CD8-positive, alpha-beta memory T cell (primary cell): ENCODE measurements at regions not wholly inside any gene's neighbourhood (a gene's known extent, or its start where the extent isn't known, plus 50 kb on each side); places are given as distances from the start of the nearest gene placed in this dataset.
A peak's percentile ranks its signal among the peaks of the same experiment; 100 is the strongest.
"Not testable (repeated sequence)": the region's sequence is repeated elsewhere in the genome, so short reads cannot be mapped to it uniquely, and the experiment has no call there.

Experiments
- CTCF ChIA-PET: fragments of 350-600 bp; sonication (Branson Sonifier 250); formaldehyde crosslinking; loops from one replicate; lab custom pipeline; 2021; ENCODE audit warnings: antibody characterized with exemption; lab: Charles Lee
- POLR2A ChIA-PET: fragments of 350-600 bp; sonication (Branson Sonifier 250); formaldehyde crosslinking; loops from one replicate; lab custom pipeline; 2021; ENCODE audit warnings: antibody characterized with exemption; lab: Charles Lee
- DNase-seq, 5 donors: peaks; one replicate each; pipeline versions ENCODE4 v3.0.0 to v3.0.0-alpha.2; 2020 to 2022; ENCODE audit warnings: mixed read lengths in 1 of 5
- H3K27ac ChIP-seq: one replicate; pipeline ENCODE4 v1.7.0; 2013; ENCODE audit warnings: low read depth, mild to moderate bottlenecking, low read length, moderate library complexity
- H3K27me3 ChIP-seq: 2 replicates; pipeline ENCODE4 v1.7.0; 2013; ENCODE audit warnings: low read length, mild to moderate bottlenecking; ENCODE audit not compliant: insufficient read depth, poor library complexity, severe bottlenecking
- H3K36me3 ChIP-seq: 2 replicates; pipeline ENCODE4 v1.7.0; 2013; ENCODE audit warnings: mild to moderate bottlenecking, low read length, moderate library complexity; ENCODE audit not compliant: insufficient read depth
- H3K4me1 ChIP-seq: 2 replicates; pipeline ENCODE4 v1.7.0; 2013; ENCODE audit warnings: mild to moderate bottlenecking, low read length, moderate library complexity; ENCODE audit not compliant: insufficient read depth
- H3K4me3 ChIP-seq: 2 replicates; pipeline ENCODE4 v1.7.0; 2013; ENCODE audit warnings: mild to moderate bottlenecking, low read length
- H3K9me3 ChIP-seq: 2 replicates; pipeline ENCODE4 v1.7.0; 2013; ENCODE audit warnings: mild to moderate bottlenecking, low read length
- H3K27ac Mint-ChIP-seq, 8 donors: one replicate each; pipeline ENCODE4 v1.8.0; 2020 to 2021; ENCODE audit warnings: mixed read lengths in 8 of 8, mild to moderate bottlenecking in 6 of 8, inconsistent platforms in 3 of 8, moderate library complexity in 3 of 8
- H3K27me3 Mint-ChIP-seq, 2 donors: one replicate each; pipeline ENCODE4 v1.8.0; 2020 to 2021; ENCODE audit warnings: mixed read lengths in 2 of 2, mild to moderate bottlenecking in 1 of 2, moderate library complexity in 1 of 2
- H3K36me3 Mint-ChIP-seq, 3 donors: one replicate each; pipeline ENCODE4 v1.8.0; 2020 to 2021; ENCODE audit warnings: mixed read lengths in 3 of 3, inconsistent platforms in 1 of 3, mild to moderate bottlenecking in 1 of 3
- H3K4me1 Mint-ChIP-seq, 3 donors: one replicate each; pipeline ENCODE4 v1.8.0; 2020 to 2021; ENCODE audit warnings: mixed read lengths in 3 of 3, inconsistent platforms in 1 of 3, mild to moderate bottlenecking in 1 of 3
- H3K4me3 Mint-ChIP-seq, 7 donors: one replicate each; pipeline ENCODE4 v1.8.0; 2020 to 2021; ENCODE audit warnings: mixed read lengths in 7 of 7, mild to moderate bottlenecking in 6 of 7, moderate library complexity in 4 of 7, inconsistent platforms in 2 of 7
- H3K9me3 Mint-ChIP-seq, 5 donors: one replicate each; pipeline ENCODE4 v1.8.0; 2020 to 2022; ENCODE audit warnings: mixed read lengths in 5 of 5, mild to moderate bottlenecking in 3 of 5, moderate library complexity in 2 of 5, inconsistent platforms in 1 of 5

DNA sequence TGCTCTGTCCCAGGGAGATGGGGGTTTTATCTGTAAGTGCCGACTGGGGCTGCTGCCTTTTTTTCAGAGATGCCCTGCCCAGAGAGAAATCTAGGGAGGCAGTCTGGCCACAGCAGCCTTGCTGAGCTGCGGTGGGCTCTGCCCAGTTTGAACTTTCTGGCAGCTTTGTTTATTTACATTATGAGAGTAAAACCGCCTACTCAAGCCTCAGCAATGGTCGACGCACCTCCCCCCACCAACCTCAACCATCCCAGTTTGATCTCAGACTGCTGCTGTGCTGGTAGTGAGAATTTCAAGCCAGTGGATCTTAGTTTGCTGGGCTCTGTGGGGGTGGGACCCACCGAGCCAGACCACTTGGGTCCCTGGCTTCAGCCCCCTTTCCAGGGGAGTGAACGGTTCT lies 188.0 kb downstream of the PRELID2 start:
- H3K4me1 Mint-ChIP-seq, H3K4me3 Mint-ChIP-seq, H3K27ac ChIP-seq, H3K36me3 Mint-ChIP-seq, H3K9me3 ChIP-seq, CTCF ChIA-PET, H3K27ac Mint-ChIP-seq, H3K4me3 ChIP-seq, H3K27me3 ChIP-seq, H3K36me3 ChIP-seq, POLR2A ChIA-PET, H3K27me3 Mint-ChIP-seq, DNase-seq, H3K4me1 ChIP-seq: not testable (repeated sequence)
- peaks cover 0 to 16% (median 14%) of the 10 kb centered on the region in 5 donors for H3K9me3 Mint-ChIP-seq

DNA sequence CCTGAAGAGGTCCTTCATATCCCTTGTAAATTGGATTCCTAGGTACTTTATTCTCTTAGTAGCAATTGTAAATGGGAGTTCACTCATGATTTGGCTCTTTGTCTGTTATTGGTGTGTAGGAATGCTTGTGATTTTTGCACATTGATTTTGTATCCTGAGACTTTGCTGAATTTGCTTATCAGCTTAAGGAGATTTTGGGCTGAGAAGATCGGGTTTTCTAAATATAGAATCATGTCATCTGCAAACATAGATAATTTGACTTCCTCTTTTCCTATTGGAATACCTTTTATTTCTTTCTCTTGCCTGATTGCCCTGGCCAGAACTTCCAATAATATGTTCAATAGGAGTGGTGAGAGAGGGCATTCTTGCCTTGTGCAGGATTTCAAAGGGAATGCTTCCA lies 191.9 kb downstream of the PRELID2 start:
- H3K4me3 Mint-ChIP-seq, H3K4me3 ChIP-seq, DNase-seq, H3K27me3 Mint-ChIP-seq, CTCF ChIA-PET, H3K27ac ChIP-seq, H3K27me3 ChIP-seq, H3K36me3 ChIP-seq, H3K9me3 ChIP-seq, H3K27ac Mint-ChIP-seq, H3K4me1 ChIP-seq, H3K36me3 Mint-ChIP-seq, H3K4me1 Mint-ChIP-seq, POLR2A ChIA-PET: not testable (repeated sequence)
- H3K9me3 Mint-ChIP-seq: peaks cover 8 to 16% (median 11%) of the 10 kb centered on the region in 5 donors

DNA sequence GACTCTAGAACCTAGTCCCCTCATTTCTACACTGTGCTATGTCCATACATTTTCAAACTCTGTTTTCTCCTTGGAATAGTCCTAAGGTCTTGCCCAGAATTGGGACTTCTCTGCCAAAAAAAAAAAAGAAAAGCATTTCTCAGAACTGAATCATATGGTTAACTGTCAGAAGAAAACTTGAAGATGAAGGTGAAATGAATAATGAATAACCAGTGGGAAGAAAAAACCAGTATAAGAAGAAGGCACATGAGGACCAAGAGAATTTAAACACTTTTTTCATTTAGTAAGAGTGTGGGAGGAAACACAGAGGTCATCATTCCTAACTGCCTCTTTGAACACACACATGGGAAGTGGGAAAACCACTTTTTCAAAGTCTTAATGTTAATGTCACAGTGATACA lies 197.7 kb downstream of the PRELID2 start:
- DNase-seq: no peak
- no peak overlapping the region for H3K27ac Mint-ChIP-seq
- ChIA-PET CTCF (no interaction called here), POLR2A (no interaction called here)
- no peaks in the 10 kb centered on the region for H3K4me1 Mint-ChIP-seq
- H3K9me3 Mint-ChIP-seq: peaks cover 0 to 16% (median 4%) of the 10 kb centered on the region in 5 donors
- H3K4me3 Mint-ChIP-seq: no peak overlapping the region
- no peaks in the 10 kb centered on the region for H3K36me3 Mint-ChIP-seq
- H3K27me3 Mint-ChIP-seq: peaks cover 0 to 1% of the 10 kb centered on the region in 2 donors
- Histone ChIP-seq H3K27me3 (no peaks in the 10 kb centered on the region), H3K4me3 (no peak overlapping the region), H3K27ac (no peak overlapping the region), H3K9me3 (no peaks in the 10 kb centered on the region), H3K4me1 (no peaks in the 10 kb centered on the region), H3K36me3 (no peaks in the 10 kb centered on the region)

DNA sequence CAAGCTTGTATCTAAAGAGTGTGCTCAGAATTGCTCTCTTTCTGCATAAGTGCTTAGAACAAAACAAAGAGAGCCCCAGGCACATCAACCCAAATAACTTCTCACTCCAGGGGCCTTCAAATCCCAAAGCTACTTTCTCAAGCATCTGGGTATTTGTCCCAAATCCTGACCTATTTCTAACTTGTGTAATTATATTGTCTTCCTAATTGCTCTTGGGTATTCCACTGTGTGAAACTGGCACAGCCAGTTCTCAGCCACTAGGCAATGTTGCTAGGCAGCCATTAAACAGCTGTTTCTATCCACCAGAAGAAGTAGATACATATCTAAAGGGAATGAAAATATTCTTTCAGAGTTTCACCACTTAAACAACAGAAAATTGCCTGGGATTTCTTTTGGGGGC lies 198.8 kb downstream of the PRELID2 start:
- H3K4me3 Mint-ChIP-seq: no peak overlapping the region
- ChIA-PET CTCF (interaction anchor here (0.6 kb wide), 1 partner anchor 36 kb away, joined by 4 read pairs; no protein-coding TSS in a partner anchor), POLR2A (no interaction called here)
- no peak overlapping the region for H3K27ac ChIP-seq
- H3K4me1 ChIP-seq: no peaks in the 10 kb centered on the region
- H3K9me3 Mint-ChIP-seq: peaks cover 0 to 16% (median 3%) of the 10 kb centered on the region in 5 donors
- no peaks in the 10 kb centered on the region for H3K4me1 Mint-ChIP-seq
- H3K27ac Mint-ChIP-seq: no peak overlapping the region
- H3K36me3 Mint-ChIP-seq: no peaks in the 10 kb centered on the region
- no peaks in the 10 kb centered on the region for H3K36me3 ChIP-seq
- H3K27me3 ChIP-seq: no peaks in the 10 kb centered on the region
- H3K4me3 ChIP-seq: no peak overlapping the region
- no peak for DNase-seq
- no peaks in the 10 kb centered on the region for H3K27me3 Mint-ChIP-seq
- no peaks in the 10 kb centered on the region for H3K9me3 ChIP-seq

DNA sequence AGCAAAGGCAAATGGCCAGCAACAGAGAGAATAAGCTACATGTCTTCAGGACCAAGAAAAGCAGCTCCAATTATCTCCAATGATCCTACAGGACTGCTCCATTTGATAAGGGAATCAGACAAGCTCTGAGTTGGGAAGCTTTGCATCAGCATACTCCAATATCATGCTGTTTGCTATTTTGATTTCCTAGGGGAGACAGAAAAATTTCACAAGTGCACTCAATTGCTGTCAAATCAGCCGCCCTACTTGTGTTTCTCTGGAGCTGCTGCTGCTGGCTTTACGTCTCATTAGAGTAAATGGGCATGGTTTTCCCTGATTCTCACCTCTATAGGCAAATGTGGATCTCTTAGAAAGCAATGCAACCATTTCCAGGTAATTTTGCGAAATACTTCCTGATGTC lies 201.7 kb downstream of the PRELID2 start:
- POLR2A ChIA-PET: no interaction called here
- CTCF ChIA-PET: no interaction called here
- H3K36me3 Mint-ChIP-seq: no peaks in the 10 kb centered on the region
- H3K4me3 ChIP-seq: no peak overlapping the region
- H3K4me1 ChIP-seq: no peaks in the 10 kb centered on the region
- no peaks in the 10 kb centered on the region for H3K36me3 ChIP-seq
- DNase-seq: no peak
- H3K4me1 Mint-ChIP-seq: no peaks in the 10 kb centered on the region
- H3K27ac Mint-ChIP-seq: no peak overlapping the region
- peaks cover 0 to 2% of the 10 kb centered on the region in 2 donors for H3K27me3 Mint-ChIP-seq
- H3K9me3 ChIP-seq: no peaks in the 10 kb centered on the region
- no peaks in the 10 kb centered on the region for H3K27me3 ChIP-seq
- peaks cover 0 to 3% (median 0%) of the 10 kb centered on the region in 5 donors for H3K9me3 Mint-ChIP-seq
- no peak overlapping the region for H3K27ac ChIP-seq
- H3K4me3 Mint-ChIP-seq: no peak overlapping the region

DNA sequence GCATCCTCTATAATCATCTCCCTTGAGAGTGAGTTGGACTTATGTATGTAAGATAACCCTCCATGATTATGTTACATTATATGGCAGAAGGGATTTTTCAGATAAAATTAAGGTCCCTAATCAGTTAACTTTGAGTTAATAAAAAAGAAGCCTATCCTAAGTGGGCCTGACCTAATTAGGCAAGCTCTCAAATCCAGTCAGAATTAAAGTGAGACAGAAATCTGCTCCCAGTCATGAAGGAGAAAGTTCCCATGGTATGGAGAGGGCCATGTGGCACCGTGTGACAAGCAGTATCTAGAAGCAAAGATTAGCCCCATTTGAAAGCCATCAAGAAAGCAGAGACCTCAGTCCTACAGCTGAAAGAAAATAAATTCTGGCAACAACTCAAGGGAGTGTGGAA lies 202.4 kb downstream of the PRELID2 start:
- CTCF ChIA-PET: no interaction called here
- no peaks in the 10 kb centered on the region for H3K36me3 ChIP-seq
- H3K9me3 ChIP-seq: no peaks in the 10 kb centered on the region
- Mint-ChIP-seq H3K27ac (peak overlapping the region in 1 of 8 donors; percentile 12), H3K4me1 (no peaks in the 10 kb centered on the region), H3K36me3 (no peaks in the 10 kb centered on the region), H3K9me3 (peaks cover 0 to 2% (median 0%) of the 10 kb centered on the region in 5 donors), H3K4me3 (no peak overlapping the region), H3K27me3 (peaks cover 0 to 2% of the 10 kb centered on the region in 2 donors)
- no peaks in the 10 kb centered on the region for H3K27me3 ChIP-seq
- H3K4me3 ChIP-seq: no peak overlapping the region
- no peak overlapping the region for H3K27ac ChIP-seq
- DNase-seq: no peak
- no peaks in the 10 kb centered on the region for H3K4me1 ChIP-seq
- POLR2A ChIA-PET: no interaction called here

DNA sequence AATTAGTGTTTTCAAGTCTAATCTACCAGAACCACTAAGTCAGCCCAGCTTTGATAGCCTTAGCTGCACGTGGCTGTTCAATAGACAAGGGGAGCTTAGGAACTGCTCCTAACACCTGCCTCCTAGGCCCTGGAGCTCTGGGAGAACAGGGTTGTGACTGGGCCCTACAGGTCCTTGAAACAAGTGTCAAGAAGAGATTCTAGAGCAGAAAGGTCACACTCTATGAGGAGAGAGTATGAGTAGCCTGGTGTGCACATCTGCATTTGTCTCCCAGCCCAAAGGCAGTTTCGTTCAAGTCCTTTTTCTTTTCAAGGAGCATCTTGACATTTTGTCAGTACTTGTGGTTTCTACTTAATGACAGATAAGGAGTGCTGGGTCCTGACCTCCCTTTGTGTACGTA lies 206.1 kb downstream of the PRELID2 start:
- POLR2A ChIA-PET: no interaction called here
- H3K9me3 Mint-ChIP-seq: peaks cover 0 to 9% (median 2%) of the 10 kb centered on the region in 5 donors
- Histone ChIP-seq H3K36me3 (no peaks in the 10 kb centered on the region), H3K27me3 (no peaks in the 10 kb centered on the region), H3K27ac (no peak overlapping the region), H3K9me3 (no peaks in the 10 kb centered on the region), H3K4me3 (no peak overlapping the region), H3K4me1 (no peaks in the 10 kb centered on the region)
- H3K27ac Mint-ChIP-seq: no peak overlapping the region
- peaks cover 0 to 6% of the 10 kb centered on the region in 2 donors for H3K27me3 Mint-ChIP-seq
- H3K4me1 Mint-ChIP-seq: no peaks in the 10 kb centered on the region
- CTCF ChIA-PET: no interaction called here
- H3K36me3 Mint-ChIP-seq: no peaks in the 10 kb centered on the region
- DNase-seq: no peak
- no peak overlapping the region for H3K4me3 Mint-ChIP-seq

DNA sequence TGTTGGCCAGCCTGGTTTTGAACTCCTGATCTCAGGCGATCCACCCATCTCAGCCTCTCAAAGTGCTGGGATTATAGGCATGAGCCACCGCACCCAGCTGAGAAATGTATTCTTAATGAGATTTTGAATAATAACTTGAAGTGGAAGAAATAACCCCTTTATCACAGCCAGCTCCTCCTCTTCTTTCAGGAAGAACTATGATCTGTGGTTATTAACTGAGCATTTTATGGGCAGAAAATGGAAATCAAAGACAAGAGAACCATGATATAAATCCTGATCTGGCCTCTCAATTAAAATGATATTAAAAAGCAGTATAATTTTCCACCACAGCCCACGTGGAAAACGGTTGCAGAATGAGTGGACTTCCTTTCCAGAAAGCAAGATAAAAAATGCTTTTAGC lies 206.6 kb downstream of the PRELID2 start:
- no peak for DNase-seq
- H3K4me3 ChIP-seq: no peak overlapping the region
- peaks cover 0 to 6% of the 10 kb centered on the region in 2 donors for H3K27me3 Mint-ChIP-seq
- no peaks in the 10 kb centered on the region for H3K9me3 ChIP-seq
- no peak overlapping the region for H3K27ac Mint-ChIP-seq
- no peak overlapping the region for H3K4me3 Mint-ChIP-seq
- peaks cover under 1 to 9% (median 2%) of the 10 kb centered on the region in 5 donors for H3K9me3 Mint-ChIP-seq
- no peaks in the 10 kb centered on the region for H3K27me3 ChIP-seq
- no peaks in the 10 kb centered on the region for H3K4me1 Mint-ChIP-seq
- H3K36me3 ChIP-seq: no peaks in the 10 kb centered on the region
- ChIA-PET CTCF (no interaction called here), POLR2A (no interaction called here)
- H3K36me3 Mint-ChIP-seq: no peaks in the 10 kb centered on the region
- H3K27ac ChIP-seq: no peak overlapping the region
- H3K4me1 ChIP-seq: no peaks in the 10 kb centered on the region

DNA sequence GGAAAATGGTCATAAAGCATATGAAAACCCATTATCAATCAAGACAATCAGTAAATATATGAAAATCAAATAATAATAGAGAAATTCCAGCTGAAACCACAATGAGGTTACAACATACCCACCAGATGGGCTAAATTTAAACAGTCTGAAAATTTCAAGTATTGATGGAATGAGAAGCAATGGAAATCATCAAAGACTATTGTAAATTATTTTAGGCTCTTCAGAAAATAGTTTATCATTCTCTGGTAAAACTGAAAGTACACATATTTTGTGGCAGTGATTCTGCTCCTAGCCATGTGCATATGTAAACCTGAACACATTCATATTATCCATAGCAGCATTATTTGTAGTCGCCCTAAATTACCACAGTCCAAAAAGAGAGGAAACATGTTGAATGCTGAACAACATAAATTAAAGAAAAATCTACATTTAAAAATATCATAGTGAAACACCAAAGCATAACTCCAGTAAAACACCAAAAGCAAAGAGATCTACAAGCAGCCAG lies 215.3 kb downstream of the PRELID2 start:
- Mint-ChIP-seq H3K27ac (no peak overlapping the region), H3K9me3 (peaks cover 4 to 18% (median 10%) of the 10 kb centered on the region in 5 donors), H3K36me3 (no peaks in the 10 kb centered on the region), H3K4me3 (no peak overlapping the region), H3K27me3 (no peaks in the 10 kb centered on the region), H3K4me1 (no peaks in the 10 kb centered on the region)
- ChIA-PET CTCF (no interaction called here), POLR2A (no interaction called here)
- Histone ChIP-seq H3K9me3 (no peaks in the 10 kb centered on the region), H3K27ac (no peak overlapping the region), H3K36me3 (no peaks in the 10 kb centered on the region), H3K27me3 (no peaks in the 10 kb centered on the region), H3K4me3 (no peak overlapping the region), H3K4me1 (no peaks in the 10 kb centered on the region)
- no peak for DNase-seq
